Endothelial cell of umbilical vein (primary cell): ENCODE measurements at regions not wholly inside any gene's neighbourhood (a gene's known extent, or its start where the extent isn't known, plus 50 kb on each side); places are given as distances from the start of the nearest gene placed in this dataset.

Experiments
- BruUV-seq: library from RNA; stranded (reverse); fragments of 400-500 nt; replicated peaks from 2 replicates; lab custom pipeline; 2021; lab: Mats Ljungman, UMichigan
- CTCF ChIA-PET: fragments of 300-600, 350-600 bp; sonication (Branson Sonifier 250); formaldehyde crosslinking; loops from one replicate; lab custom pipeline; 2021; ENCODE audit warnings: antibody characterized with exemption, inconsistent platforms; lab: Charles Lee
- POLR2A ChIA-PET: fragments of 300-600, 350-600 bp; sonication (Branson Sonifier 250); formaldehyde crosslinking; loops from one replicate; lab custom pipeline; 2021; ENCODE audit warnings: antibody characterized with exemption, inconsistent platforms; lab: Charles Lee
- DNase-seq: peaks from one replicate; pipeline ENCODE4 v3.0.0-alpha.2; 2011; ENCODE audit warnings: low read depth, low spot score
- FAIRE-seq: peaks from 2 replicates; lab custom pipeline; 2011; peaks lifted over from hg19 to GRCh38; lab: Jason Lieb, UNC
- H2AFZ ChIP-seq: 2 replicates; pipeline ENCODE4 v1.6.0; 2012; ENCODE audit warnings: low read depth, low read length, control low read depth, inconsistent platforms
- H3K27ac ChIP-seq: 2 replicates; pipeline ENCODE4 v1.5.1; 2011; ENCODE audit warnings: low read depth, mild to moderate bottlenecking, control low read depth, low read length, moderate library complexity; ENCODE audit not compliant: insufficient read depth
- H3K27me3 ChIP-seq, 2 experiments: 2 replicates each; pipeline versions ENCODE4 v1.6.0 to v1.6.1; 2011; ENCODE audit warnings: low read length in 2 of 2, mixed read lengths in 1 of 2; ENCODE audit not compliant: control insufficient read depth in 2 of 2, insufficient read depth in 2 of 2
- H3K36me3 ChIP-seq, 2 experiments: 2 replicates in 1 of 2; 3 replicates in 1 of 2; pipeline ENCODE4 v1.5.1; 2011; ENCODE audit warnings: low read length in 2 of 2, mild to moderate bottlenecking in 1 of 2, moderate library complexity in 1 of 2; ENCODE audit not compliant: control insufficient read depth in 2 of 2, insufficient read depth in 2 of 2; ENCODE audit errors: extremely low read depth in 1 of 2
- H3K4me1 ChIP-seq: 3 replicates; pipeline ENCODE4 v1.5.1; 2011; ENCODE audit warnings: mild to moderate bottlenecking, low read length; ENCODE audit not compliant: control insufficient read depth, insufficient read depth; ENCODE audit errors: extremely low read depth
- H3K4me2 ChIP-seq: 2 replicates; pipeline ENCODE4 v1.6.1; 2011; ENCODE audit warnings: low read length, control low read depth, mixed read lengths; ENCODE audit not compliant: insufficient read depth
- H3K4me3 ChIP-seq, 3 experiments: fragments of 200-600 bp in 1 of 3; sonication (generic), shearing (Covaris generic) in 1 of 3; replicated peaks in 1 of 3; 2 replicates each; pipeline ENCODE4 v1.5.1; 2011 to 2016; ENCODE audit warnings: control low read depth in 3 of 3, low read length in 3 of 3, mild to moderate bottlenecking in 2 of 3, inconsistent platforms in 1 of 3, low read depth in 1 of 3, moderate library complexity in 1 of 3; ENCODE audit not compliant: insufficient read depth in 1 of 3
- H3K79me2 ChIP-seq: 2 replicates; pipeline ENCODE4 v1.6.0; 2012; ENCODE audit warnings: low read length, inconsistent platforms; ENCODE audit not compliant: control insufficient read depth, insufficient read depth
- H3K9ac ChIP-seq: replicated peaks from 2 replicates; pipeline ENCODE3; 2011; ENCODE audit warnings: low read length, control low read depth; ENCODE audit not compliant: insufficient read depth; ENCODE audit errors: extremely low read depth
- H3K9me1 ChIP-seq: replicated peaks from 3 replicates; pipeline ENCODE4 v1.6.0; 2011; ENCODE audit warnings: mild to moderate bottlenecking, low read length; ENCODE audit not compliant: control insufficient read depth, insufficient read depth; ENCODE audit errors: extremely low read depth
- H3K9me3 ChIP-seq: replicated peaks from 2 replicates; pipeline ENCODE4 v1.5.1; 2012; ENCODE audit warnings: low read length, inconsistent platforms; ENCODE audit not compliant: control insufficient read depth, insufficient read depth
- H4K20me1 ChIP-seq: replicated peaks from 2 replicates; pipeline ENCODE3; 2011; ENCODE audit warnings: mild to moderate bottlenecking, low read length; ENCODE audit not compliant: control insufficient read depth, insufficient read depth; ENCODE audit errors: extremely low read depth
- EZH2 ChIP-seq: IDR thresholded peaks from 2 replicates; pipeline ENCODE4 v1.6.1; 2012; ENCODE audit warnings: borderline replicate concordance, low read depth, mild to moderate bottlenecking, moderate library complexity, low read length, inconsistent platforms; ENCODE audit not compliant: severe bottlenecking
- FOS ChIP-seq: IDR thresholded peaks from 2 replicates; pipeline ENCODE4 v1.6.1; 2011; ENCODE audit warnings: mild to moderate bottlenecking, low read length, moderate library complexity, borderline replicate concordance; ENCODE audit not compliant: insufficient read depth
- GATA2 ChIP-seq: IDR thresholded peaks from 2 replicates; pipeline ENCODE4 v1.7.0; 2011; ENCODE audit warnings: low read depth, mild to moderate bottlenecking, moderate library complexity, mixed read lengths, low read length; ENCODE audit not compliant: insufficient read length, insufficient read depth
- JUN ChIP-seq: IDR thresholded peaks from 2 replicates; pipeline ENCODE4 v1.6.1; 2011; ENCODE audit warnings: borderline replicate concordance, low read depth; ENCODE audit not compliant: insufficient read length, insufficient read depth
- MAX ChIP-seq: IDR thresholded peaks from 2 replicates; pipeline ENCODE4 v1.6.1; 2011; ENCODE audit not compliant: insufficient read depth, insufficient read length
- MYC ChIP-seq: IDR thresholded peaks from one replicate; pipeline ENCODE4 v1.6.1; 2011; ENCODE audit warnings: mild to moderate bottlenecking, low read depth, low read length
- POLR2A ChIP-seq: IDR thresholded peaks from 2 replicates; pipeline ENCODE4 v1.6.1; 2012; ENCODE audit warnings: low read depth, mild to moderate bottlenecking, control low read depth, low read length
- POLR2AphosphoS5 ChIP-seq: IDR thresholded peaks from 2 replicates; pipeline ENCODE4 v1.6.1; 2012; ENCODE audit warnings: low read depth, mild to moderate bottlenecking, control low read depth, low read length, moderate library complexity; ENCODE audit not compliant: insufficient read depth
- dilution Hi-C: fragments of 300-500 bp; cut with MboI; formaldehyde crosslinking; loops from one replicate; pipeline ENCODE4 v1.15.0; 2019; ENCODE audit warnings: low sequenced_read_pairs; ENCODE audit not compliant: extremely low pct_ligation_motif_present
- intact Hi-C: fragments of 100-400 bp; cut with micrococcal nuclease; formaldehyde crosslinking; loops from one replicate; pipeline ENCODE4 v1.10.0; 2022
- TF ChIP-seq, protein P1 (sequence below), 2 donors: IDR thresholded peaks; 1 replicate in 1 of 2; 2 replicates in 1 of 2; pipeline ENCODE4 v1.5.1; 2011; ENCODE audit warnings: low read length in 2 of 2, mild to moderate bottlenecking in 2 of 2, moderate library complexity in 2 of 2, control low read depth in 1 of 2, inconsistent platforms in 1 of 2, low read depth in 1 of 2; ENCODE audit not compliant: insufficient read depth in 1 of 2; ENCODE audit errors: extremely low read depth in 1 of 2

DNA sequence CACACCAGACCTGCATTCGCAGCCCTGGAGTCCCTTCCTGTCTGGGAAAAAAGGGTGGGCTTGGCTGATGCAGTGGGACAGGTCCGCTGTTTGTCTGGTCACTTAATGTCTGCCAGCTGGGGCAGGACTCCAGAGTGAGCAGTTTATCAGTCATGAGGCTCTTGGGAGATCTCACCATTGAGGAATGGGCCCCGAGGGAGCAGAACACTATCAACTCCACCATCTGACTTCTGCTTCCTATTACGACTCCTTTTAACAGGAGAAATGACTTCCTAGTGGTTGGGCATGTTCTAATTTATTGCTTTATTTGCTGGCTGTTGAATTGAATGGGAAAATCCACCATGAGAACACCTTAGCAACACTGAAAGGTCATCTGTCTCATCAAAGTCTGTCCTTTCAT lies 182.5 kb upstream of the RASSF8 start:
- POLR2A ChIA-PET, result no interaction called here
- H3K4me2 ChIP-seq, result no peak overlapping the region
- TF ChIP-seq JUN, result peak; percentile 52
- no peak for TF ChIP-seq FOS
- TF ChIP-seq GATA2, result peak; percentile 90
- no peak for TF ChIP-seq POLR2AphosphoS5
- H3K9me3 ChIP-seq, result no peaks in the 10 kb centered on the region
- H3K4me3 ChIP-seq, result no peak overlapping the region
- intact Hi-C loops (loop anchor here (5.0 kb wide), 1 partner anchor 54 kb away; no protein-coding TSS in a partner anchor), dilution Hi-C loops (no loop called here)
- CTCF ChIA-PET, result interaction anchor here (1.6 kb wide), 1 partner anchor 41 kb away, joined by 3 read pairs; no protein-coding TSS in a partner anchor
- H3K36me3 ChIP-seq, result no peaks in the 10 kb centered on the region
- no peak overlapping the region for H3K9ac ChIP-seq
- FAIRE-seq (peak; percentile 85), DNase-seq (peak; percentile 91)
- no peaks in the 10 kb centered on the region for H3K79me2 ChIP-seq
- H2AFZ ChIP-seq, result peak overlapping the region; percentile 58
- peaks cover 10% of the 10 kb centered on the region for H3K4me1 ChIP-seq
- no peaks in the 10 kb centered on the region for H3K9me1 ChIP-seq
- peak overlapping the region; percentile 43 for H3K27ac ChIP-seq
- no TSS peak for BruUV-seq
- H4K20me1 ChIP-seq, result no peaks in the 10 kb centered on the region
- no peaks in the 10 kb centered on the region for H3K27me3 ChIP-seq

- intact Hi-C loops (no loop called here), dilution Hi-C loops (no loop called here)
- DNase-seq (no peak), FAIRE-seq (no peak)
- no TSS peak for BruUV-seq
- TF ChIP-seq, protein P1, sequence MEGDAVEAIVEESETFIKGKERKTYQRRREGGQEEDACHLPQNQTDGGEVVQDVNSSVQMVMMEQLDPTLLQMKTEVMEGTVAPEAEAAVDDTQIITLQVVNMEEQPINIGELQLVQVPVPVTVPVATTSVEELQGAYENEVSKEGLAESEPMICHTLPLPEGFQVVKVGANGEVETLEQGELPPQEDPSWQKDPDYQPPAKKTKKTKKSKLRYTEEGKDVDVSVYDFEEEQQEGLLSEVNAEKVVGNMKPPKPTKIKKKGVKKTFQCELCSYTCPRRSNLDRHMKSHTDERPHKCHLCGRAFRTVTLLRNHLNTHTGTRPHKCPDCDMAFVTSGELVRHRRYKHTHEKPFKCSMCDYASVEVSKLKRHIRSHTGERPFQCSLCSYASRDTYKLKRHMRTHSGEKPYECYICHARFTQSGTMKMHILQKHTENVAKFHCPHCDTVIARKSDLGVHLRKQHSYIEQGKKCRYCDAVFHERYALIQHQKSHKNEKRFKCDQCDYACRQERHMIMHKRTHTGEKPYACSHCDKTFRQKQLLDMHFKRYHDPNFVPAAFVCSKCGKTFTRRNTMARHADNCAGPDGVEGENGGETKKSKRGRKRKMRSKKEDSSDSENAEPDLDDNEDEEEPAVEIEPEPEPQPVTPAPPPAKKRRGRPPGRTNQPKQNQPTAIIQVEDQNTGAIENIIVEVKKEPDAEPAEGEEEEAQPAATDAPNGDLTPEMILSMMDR (IDR thresholded peaks at IDR 0.05; ENCODE audit: extremely low read depth in 1 of 2, insufficient read depth in 1 of 2, low read depth in 1 of 2, low read length in 2 of 2), result no peak
- TF ChIP-seq JUN (no peak), MAX (no peak), POLR2A (no peak), FOS (no peak), GATA2 (no peak), MYC (no peak), EZH2 (no peak), POLR2AphosphoS5 (no peak)
- POLR2A ChIA-PET, result no interaction called here
- H3K4me2 ChIP-seq, result no peak overlapping the region
- H3K27me3 ChIP-seq, result no peaks in the 10 kb centered on the region
- no peak overlapping the region for H2AFZ ChIP-seq
- H3K9me1 ChIP-seq, result no peaks in the 10 kb centered on the region
- peaks cover 19% of the 10 kb centered on the region for H3K4me1 ChIP-seq
- no peak overlapping the region for H3K27ac ChIP-seq
- no peaks in the 10 kb centered on the region for H4K20me1 ChIP-seq
- no peaks in the 10 kb centered on the region for H3K9me3 ChIP-seq
- CTCF ChIA-PET, result interaction anchor here (0.7 to 1.3 kb wide), 2 partner anchors 10 to 11 kb away, joined by 3 to 4 read pairs; no protein-coding TSS in a partner anchor
- no peak overlapping the region for H3K9ac ChIP-seq
- H3K4me3 ChIP-seq, result no peak overlapping the region
- no peaks in the 10 kb centered on the region for H3K36me3 ChIP-seq
- no peaks in the 10 kb centered on the region for H3K79me2 ChIP-seq
These were observed 177.7 kb upstream of the RASSF8 start for GRCh38 chr12:25780771-25781170.
